SKM-1 (cell line): ENCODE measurements at regions not wholly inside any gene's neighbourhood (a gene's known extent, or its start where the extent isn't known, plus 50 kb on each side); places are given as distances from the start of the nearest gene placed in this dataset.

Source experiments
- DNase-seq: peaks from one replicate; lab custom pipeline; 2025; ENCODE audit not compliant: unreplicated experiment; lab: John Stamatoyannopoulos, UW

DNA sequence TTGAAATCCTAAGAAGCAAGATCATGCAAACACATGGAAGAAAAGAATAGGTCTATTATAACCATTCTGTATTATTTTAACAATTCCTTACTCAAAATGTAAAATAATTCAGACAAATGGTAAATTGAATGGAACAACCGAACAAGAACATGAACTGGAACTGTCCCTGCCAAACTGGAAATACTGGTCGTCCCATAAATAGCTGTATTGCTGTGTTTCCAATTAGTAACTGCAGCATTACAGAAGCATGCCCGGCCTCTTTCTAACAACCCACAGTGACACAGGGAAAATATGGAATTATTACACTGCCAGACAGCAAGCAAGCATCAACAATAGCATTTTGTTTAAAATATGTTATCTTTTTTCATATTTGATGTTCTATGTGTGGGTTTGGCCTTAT lies 1138.5 kb upstream of the PHF14 start:
- no peak for DNase-seq

DNA sequence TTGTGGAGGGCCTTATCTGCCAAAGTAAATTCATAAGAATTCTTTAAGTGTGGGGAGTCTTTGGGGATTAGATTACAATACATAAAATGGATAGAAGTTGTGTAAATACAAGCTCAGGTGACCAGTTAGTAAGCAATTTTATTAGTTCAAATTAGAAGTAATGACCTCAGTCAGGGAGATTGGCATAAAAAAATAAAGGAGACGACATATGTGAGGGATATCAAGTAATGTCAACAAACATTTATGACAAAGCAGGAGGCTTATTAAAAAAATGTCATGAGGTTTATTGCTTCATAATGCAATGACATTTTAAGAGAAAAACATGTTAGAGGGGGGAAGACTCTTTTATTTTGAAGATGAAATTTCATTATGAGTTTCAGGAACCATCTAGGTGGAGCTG lies 1137.0 kb upstream of the PHF14 start:
- DNase-seq = no peak

DNA sequence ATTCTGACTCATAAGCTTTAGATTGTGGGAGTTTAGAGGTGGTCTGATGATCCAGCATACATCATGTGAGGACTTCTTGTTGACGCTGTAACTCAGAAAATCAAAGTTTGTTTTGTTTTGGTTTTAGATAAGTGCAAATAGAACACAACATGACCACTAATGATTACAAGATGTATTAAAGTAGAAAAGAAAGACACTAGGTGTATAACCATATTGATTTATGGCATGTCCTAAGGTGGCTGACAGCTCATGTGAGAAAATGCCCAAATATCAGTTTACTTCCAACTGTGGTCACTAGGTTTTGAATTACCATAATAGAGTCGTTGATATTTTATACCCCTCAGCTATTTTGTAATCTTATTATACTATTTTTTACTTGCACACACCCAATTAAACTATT lies 1131.4 kb upstream of the PHF14 start:
- DNase-seq = no peak

DNA sequence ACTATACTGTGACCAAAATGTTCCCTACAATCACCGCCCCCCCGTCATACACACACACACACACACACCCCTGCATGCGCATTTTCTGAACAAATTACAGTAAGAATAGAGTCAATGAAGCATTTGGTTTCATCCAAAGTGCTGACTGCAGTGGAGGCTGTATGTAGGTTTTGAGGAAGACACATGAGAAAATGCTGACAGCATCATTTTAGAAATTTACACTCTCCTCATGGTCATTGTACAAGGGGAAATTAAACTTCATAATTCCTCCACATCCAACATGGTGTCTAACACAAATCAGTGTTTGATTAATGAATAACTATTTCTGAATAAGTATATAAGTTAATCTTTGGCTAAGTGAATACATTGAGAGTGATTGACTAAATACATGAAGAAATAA lies 1126.8 kb upstream of the PHF14 start:
- DNase-seq = no peak

DNA sequence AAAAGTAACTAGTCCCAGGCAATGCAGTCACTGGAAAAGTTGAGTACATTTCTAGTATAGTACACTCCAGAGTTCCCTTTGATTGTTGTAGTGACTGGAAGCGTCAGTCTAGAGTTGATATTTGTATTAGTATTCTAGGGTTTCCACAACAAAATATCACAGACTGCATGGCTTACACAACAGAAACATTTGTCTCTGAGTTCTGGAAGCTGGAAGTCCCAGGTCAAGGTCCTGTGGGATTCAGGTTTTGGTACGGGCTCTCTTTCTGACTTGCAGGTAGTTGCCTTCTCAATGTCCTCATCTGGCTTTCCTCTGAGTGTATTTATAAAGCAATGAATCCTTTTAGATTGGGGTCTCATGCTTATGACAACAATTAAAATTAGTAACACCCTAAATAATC lies 1119.1 kb upstream of the PHF14 start:
- no peak for DNase-seq

DNA sequence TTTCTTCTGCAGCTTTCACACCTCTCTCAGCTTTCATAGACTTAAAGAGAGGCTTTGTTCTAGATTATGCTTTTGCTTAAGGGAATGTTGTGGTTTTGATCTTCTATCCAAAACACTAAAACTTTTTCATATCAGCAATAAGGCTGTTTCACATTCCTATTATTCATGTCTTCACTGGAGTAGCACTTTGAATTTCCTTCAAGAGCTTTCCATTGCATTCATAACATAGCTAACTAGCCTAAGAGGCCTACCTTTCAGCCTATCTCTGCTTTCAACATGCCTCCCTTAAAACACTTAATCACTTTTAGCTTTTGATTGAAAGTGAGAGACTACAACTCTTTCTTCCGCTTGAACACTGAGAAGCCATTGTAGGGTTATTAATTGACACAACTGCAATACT lies 1117.0 kb upstream of the PHF14 start:
- no peak for DNase-seq

DNA sequence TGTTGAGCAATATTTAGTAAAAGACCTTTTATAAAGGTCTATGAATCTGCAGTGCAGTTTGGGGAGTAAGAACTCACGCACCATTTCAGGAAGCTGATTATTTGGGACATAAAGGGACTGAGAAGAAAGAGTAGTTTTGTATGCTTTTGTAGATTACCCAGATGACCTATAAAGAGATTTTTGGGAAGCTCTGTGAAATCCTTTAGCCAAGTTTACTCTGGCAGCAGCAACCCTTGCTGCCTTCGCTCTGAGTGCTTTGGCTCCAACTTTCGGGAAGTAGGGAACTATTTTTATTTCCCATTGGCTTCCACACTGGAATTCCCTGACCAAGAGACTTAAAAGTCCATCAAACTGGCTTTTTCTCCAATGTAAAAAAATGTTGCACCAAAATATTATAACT lies 1110.1 kb upstream of the PHF14 start:
- DNase-seq = no peak

DNA sequence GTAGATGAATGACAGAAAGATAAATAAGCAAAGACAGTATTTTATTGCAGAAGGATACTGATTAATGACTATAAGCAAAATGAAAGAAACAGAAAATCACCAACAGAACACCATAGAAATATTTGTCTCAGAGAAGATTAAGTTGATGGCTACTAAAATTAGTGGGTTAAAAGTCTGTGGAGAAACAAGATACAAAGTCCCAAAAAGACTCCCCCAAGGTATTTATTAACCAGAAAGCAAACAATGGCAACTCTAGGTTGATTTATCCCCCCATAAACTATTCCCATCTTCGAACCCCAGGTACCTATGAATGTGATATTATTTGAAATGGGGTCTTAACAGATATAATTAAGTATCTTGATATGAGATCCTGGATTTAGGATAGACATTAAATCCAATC lies 1104.5 kb upstream of the PHF14 start:
- no peak for DNase-seq

DNA sequence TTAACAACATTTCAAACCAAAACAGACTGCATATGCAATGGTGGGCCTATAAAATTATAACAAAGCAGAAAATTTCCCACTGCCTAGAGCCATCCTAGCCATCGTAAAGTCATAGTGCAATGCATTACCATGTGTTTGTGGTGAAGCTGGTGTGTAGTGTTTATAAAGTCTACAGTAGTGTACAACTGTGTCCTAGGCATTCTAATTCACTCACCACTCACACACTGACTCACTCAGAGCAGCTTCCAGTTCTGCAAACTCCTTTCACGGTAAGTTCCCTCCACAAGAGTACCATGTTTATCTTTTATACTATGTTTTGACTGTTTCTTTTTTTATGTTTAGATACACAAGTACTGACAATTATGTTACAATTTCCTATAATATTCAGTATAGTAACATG lies 1104.1 kb upstream of the PHF14 start:
- DNase-seq = no peak

DNA sequence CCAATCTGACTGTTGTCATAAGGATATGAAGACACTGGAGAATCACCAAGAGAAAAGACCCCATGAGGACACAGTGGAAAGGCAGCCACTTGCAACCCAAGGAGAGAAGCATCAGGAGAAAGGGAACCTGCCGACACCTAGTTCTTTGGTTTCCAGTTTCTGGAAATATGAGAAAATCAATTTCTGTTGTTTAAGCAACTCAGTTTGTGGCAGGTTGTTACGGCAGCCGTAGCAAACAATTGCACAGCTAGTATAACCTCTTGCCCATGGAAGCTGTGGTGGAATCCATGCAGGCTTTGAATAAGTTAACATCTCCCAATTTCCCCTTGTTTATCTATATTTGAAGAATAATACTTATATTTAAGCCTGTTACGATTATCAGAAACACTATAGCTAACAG lies 1103.0 kb upstream of the PHF14 start:
- no peak for DNase-seq

DNA sequence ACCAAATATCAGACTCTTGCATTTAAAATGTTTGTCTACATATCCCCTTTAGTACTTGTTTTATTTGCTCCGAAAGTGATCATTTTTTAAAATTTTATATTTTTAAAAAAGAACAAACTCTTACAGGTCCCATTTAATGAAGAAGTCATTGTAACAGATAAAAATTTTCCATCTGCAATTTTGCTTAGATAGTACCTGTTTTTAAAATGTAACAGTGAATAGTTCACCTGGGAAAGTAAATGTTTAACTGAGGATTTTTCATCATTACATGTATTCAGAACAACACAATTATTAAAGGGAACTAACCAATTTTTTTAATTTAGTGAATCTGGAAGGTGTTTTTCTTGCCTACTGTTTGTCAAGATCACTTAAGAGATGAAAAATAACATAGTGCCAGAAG lies 1099.5 kb upstream of the PHF14 start:
- DNase-seq = no peak

DNA sequence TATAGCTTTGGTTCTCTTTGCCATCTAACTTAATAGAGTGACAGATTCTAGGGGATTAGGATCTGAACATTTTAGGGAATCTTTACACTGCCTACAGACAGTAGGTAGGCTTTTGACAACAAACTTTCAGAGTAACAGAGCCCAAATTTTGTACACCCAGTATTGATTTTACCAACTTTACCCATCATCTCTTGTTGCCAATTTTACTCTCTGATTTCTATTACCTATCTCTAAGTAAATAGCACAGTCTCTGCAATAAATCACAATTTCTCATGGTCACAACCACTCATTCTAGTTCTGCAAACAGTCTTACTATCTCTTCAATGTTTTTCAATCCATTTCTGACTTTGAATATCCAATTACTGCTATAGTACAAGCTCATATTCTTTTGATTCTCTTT lies 1097.6 kb upstream of the PHF14 start:
- no peak for DNase-seq

DNA sequence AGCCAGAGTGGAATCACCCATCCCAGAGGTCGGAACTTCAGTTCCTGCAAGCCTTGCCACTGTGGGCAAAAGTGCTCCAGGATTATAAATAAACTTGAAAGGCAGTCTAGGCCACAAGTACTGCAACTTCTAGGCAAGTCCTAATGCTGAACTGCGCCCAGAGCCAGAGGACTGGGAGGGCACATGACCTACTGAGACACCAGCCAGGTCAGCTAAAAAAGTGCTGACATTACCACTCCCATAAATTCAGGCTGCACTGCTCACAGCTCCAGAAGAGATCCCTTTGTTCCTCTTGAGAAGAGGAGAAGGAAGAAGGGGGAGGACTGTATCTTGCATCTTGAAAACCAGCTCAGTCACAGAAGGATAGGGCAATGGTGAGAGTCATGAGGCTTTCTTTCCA lies 1084.1 kb upstream of the PHF14 start:
- no peak for DNase-seq

DNA sequence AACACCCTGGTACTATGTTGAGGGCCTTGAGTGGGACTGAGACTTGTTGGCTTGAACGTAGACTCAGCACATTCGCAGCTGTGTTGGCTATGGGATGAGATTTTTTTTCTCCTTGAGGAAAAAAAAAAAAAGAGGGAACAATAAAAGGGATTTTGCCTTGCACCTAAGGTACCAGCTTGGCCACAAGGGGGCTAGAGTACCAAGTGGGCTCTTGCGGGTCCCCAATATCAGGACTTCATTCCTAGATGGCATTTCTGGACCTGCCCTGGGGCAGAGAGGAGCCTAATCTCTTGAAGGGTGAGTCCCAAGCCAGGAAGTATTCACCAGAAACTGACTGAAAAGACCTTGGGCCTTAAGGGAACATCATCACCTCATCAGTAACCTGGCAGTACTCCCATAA lies 1083.6 kb upstream of the PHF14 start:
- DNase-seq = no peak

DNA sequence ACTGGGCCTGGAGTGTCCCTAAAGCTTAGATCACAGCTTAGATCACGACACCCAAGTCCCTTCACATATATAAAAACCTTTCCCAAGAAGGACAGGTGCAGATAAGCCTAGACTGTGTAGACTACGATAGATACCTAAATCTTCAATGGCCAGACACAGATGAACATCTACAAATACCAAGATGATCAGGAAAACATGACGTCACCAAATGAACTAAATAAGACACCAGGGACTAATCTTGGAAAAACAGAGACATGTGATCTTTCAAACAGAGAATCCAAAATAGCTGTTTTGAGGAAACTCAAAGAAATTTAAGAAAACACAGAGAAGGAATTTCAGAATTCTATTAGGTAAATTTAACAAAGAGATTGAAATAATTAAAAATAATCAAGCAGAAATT lies 1082.6 kb upstream of the PHF14 start:
- no peak for DNase-seq

DNA sequence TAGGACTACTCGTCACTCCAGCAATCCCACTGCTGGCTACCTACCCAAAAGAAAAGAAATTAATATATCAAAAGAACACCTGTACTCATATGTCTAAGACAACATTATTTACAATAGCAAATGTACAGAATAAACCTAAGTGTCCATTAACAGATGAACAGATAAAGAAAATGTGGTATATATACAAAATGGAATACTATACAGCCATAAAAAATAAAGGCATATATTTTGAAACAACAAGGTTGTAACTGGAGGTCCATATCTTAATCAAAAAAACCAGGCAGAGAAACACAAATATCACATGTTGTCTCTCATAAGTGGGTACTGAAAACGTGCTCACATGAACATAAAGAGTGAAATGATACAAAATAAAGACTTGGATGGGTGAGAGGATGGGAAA lies 1073.3 kb upstream of the PHF14 start:
- no peak for DNase-seq

DNA sequence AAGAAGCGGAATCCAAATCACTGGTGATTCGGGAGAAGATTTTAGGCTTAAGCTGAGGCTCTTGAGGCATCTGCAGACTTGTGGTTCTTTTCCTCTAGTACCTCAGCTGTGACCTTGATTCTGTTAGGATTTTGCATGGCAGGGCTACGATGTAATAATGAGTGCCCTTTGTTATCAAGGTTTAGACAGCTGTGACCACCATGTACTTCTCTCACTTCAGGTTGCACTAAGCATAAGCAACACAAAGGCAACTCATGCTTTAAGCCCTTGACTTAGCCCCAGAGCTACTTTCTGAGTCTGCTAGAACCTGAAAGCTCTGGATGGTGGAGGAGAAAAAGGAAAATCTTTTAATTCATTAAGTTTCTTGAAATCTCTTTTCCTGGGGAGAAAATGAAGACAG lies 1052.3 kb upstream of the PHF14 start:
- DNase-seq = no peak

DNA sequence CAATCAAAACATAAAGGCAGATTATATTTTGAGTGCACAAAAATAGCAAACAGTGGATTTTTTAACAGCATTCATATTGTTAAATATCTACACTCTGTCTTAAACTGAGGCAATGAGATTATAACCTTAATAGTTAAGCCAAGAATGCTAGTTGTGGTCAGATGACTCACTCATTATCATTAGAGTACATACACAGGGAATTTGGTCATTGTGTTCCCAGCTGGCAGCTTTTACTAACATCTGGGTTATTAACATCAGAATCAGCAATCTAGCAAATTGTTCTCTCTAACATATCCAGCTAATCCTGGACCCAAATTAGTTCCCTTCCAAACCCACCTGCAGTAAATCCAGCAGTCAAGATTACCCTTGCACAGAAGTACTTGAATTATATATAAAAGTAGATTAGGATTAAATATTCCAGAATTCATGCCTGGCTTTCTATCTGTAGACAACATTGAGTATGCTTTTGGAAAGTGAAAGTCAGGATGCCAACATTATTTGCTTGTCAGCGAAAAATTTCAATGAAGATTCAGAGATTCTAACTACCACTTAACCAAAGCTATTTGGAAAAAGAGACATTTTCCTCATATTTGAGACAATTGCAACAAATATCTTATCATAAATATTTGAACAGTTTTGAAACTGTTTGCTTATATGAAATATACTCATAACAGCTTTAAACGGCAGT lies 1035.6 kb upstream of the PHF14 start:
- DNase-seq = no peak

DNA sequence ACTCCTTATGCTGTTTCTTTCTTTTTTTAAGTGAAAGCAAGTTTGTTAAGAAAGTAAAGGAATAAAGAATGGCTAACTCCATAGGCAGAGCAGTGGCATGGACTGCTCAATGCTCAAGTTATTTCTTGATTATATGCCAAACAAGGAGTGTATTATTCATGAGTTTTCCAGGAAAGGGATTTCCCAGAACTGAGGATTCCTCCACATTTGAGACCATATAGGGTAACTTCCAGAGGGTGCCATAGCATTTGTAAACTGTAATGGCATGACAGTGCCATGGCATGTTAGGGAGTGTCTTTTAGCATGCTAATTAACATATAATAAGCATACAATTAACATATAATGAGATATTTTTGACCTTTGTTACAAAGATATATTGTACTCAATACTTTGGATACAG lies 1034.5 kb upstream of the PHF14 start:
- no peak for DNase-seq

DNA sequence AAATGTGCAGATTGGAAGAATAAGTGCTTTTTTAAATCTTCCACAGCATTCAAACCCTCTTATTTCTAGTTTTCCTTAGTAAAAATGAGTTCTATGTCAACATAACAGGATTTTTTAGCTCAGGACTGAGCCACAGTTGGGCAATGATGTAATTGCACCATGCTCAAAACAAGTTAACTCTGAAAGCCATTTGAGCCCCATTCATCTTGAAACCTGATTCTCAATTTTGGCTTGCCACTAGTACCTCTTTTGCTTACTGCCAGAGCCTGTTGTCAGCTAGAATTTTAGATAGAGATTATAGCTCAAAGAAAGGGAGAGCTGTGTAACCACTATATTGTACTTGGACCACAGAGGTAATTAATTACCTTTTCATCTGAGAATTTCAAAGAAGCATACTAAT lies 1028.5 kb upstream of the PHF14 start:
- DNase-seq = no peak

DNA sequence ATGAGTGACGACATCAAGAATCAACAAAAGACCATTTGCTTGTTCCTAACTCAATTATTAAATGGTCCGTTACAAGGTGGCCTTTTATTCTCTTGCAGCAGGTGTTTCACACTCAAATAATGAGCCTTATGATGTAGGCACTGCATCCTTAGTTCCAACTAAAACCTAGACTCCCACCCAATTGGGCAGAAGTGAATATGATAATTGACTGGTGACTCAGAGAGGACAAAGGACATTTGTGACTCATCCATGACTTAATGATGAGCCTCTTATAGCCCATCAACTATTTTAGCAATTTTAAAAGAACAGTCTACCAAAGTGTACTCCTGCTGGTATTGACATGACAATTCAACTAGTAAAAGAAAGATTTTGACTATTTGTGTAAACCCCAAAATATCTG lies 1027.8 kb upstream of the PHF14 start:
- no peak for DNase-seq

DNA sequence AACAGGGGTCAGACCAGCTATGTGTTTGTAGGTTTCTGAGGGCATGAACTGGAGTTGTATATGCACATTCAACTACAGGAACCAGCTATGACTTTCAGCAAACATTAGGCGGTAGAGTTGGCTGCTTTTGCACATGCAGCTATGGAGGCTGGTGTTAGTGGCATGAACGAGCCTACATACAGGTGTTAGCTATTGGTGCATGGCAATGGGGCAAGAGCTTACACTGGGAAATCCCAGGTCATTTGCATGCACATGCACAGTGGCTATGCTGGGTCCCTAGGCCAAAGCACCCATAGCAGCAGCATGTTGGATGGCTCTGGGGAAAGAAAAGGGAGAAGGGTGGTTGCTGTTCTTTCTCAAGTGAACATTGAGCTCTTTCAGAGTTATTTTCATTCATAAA lies 1018.5 kb upstream of the PHF14 start:
- no peak for DNase-seq

DNA sequence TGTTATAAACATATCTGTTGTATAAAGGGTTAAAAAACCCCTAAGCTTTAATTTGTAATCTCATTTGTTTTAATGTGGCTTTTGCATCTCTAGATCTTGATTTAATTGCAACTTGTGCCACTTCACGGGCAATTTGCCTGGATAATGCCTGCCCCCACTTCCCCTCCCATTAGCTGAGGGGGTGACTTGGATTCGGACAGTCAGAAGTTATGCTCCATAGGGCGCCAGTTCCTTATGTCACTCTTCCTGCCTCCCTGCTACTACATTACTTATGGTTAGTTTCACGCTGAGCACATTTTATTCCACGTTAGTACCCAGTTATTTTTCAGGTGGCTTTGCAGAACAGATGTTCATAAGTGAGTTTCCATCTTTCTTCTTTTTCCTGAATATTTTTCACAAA lies 1015.2 kb upstream of the PHF14 start:
- DNase-seq = no peak

DNA sequence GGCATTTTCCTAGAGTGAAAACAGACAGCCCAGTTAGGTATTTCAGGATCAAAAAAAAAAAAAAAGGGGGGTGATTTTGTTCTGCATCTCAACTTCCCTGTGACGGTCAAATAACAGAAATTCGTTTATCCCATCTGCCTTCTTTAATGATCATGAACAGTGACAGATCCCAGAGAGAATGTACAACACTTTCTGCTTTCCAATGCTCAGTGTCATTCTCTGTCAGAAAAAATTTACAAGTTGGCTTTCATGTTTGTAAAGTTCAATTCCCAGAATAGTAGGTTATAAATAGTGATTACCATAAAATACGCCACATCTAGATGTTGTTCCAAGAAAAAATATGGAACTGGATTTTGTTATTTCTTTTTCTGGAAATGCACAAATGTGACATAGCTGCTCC lies 1013.2 kb upstream of the PHF14 start:
- DNase-seq = no peak
